Natural killer cell (primary cell): ENCODE measurements at regions not wholly inside any gene's neighbourhood (a gene's known extent, or its start where the extent isn't known, plus 50 kb on each side); places are given as distances from the start of the nearest gene placed in this dataset.

Experiments
- ATAC-seq, 3 donors: fragments of 150-1000 bp in 2 of 3; fragments of 200-7000 bp in 1 of 3; cut with Tn5 transposase; 1 replicate in 1 of 3; 2 replicates in 2 of 3; pipeline ENCODE4 v1.10.0; 2021; ENCODE audit warnings: mild to moderate bottlenecking in 2 of 3, moderate library complexity in 2 of 3
- DNase-seq, 2 donors: peaks; one replicate each; pipeline versions ENCODE4 v3.0.0 to v3.0.0-alpha.2; 2013 to 2021; ENCODE audit warnings: mixed read lengths in 1 of 2
- H3K27ac ChIP-seq: one replicate; pipeline ENCODE4 v1.5.1; 2013; ENCODE audit warnings: mild to moderate bottlenecking, low read length
- H3K27me3 ChIP-seq: one replicate; pipeline ENCODE4 v1.6.1; 2013; ENCODE audit warnings: low read length; ENCODE audit not compliant: control insufficient read depth, insufficient read depth
- H3K36me3 ChIP-seq: one replicate; pipeline ENCODE4 v1.6.1; 2013; ENCODE audit warnings: low read length; ENCODE audit not compliant: control insufficient read depth, insufficient read depth
- H3K4me1 ChIP-seq: one replicate; pipeline ENCODE4 v1.6.1; 2013; ENCODE audit warnings: low read length; ENCODE audit not compliant: control insufficient read depth, insufficient read depth
- H3K4me3 ChIP-seq: one replicate; pipeline ENCODE4 v1.5.1; 2013; ENCODE audit warnings: low read length
- H3K9me3 ChIP-seq: one replicate; pipeline ENCODE4 v1.6.1; 2013; ENCODE audit warnings: low read length; ENCODE audit not compliant: control insufficient read depth, insufficient read depth
- H3K27ac Mint-ChIP-seq, 2 donors: one replicate each; pipeline ENCODE4 v1.8.0; 2022; ENCODE audit warnings: mild to moderate bottlenecking in 2 of 2, mixed read lengths in 2 of 2, moderate library complexity in 1 of 2
- H3K27me3 Mint-ChIP-seq, 2 donors: one replicate each; pipeline ENCODE4 v1.8.0; 2022; ENCODE audit warnings: low read depth in 2 of 2, mixed read lengths in 2 of 2
- H3K36me3 Mint-ChIP-seq: one replicate; pipeline ENCODE4 v1.8.0; 2022; ENCODE audit warnings: mixed read lengths
- H3K4me1 Mint-ChIP-seq, 2 donors: one replicate each; pipeline ENCODE4 v1.8.0; 2022; ENCODE audit warnings: mixed read lengths in 2 of 2
- H3K4me3 Mint-ChIP-seq: one replicate; pipeline ENCODE4 v1.8.0; 2022; ENCODE audit warnings: mild to moderate bottlenecking, moderate library complexity, mixed read lengths
- H3K9me3 Mint-ChIP-seq, 2 donors: one replicate each; pipeline ENCODE4 v1.8.0; 2022; ENCODE audit warnings: mixed read lengths in 2 of 2
- CTCF ChIP-seq: fragments of 200-600 bp; IDR thresholded peaks from one replicate; pipeline ENCODE4 v1.8.0; 2022; ENCODE audit warnings: antibody characterized with exemption
- WGBS: methylation state at CpG from one replicate; pipeline ENCODE4 v1.1.7; 2013; ENCODE audit warnings: missing lambda C conversion rate; ENCODE audit not compliant: insufficient coverage; 5-methylcytosine and 5-hydroxymethylcytosine counted together
- intact Hi-C: fragments of 100-400 bp; cut with micrococcal nuclease; formaldehyde crosslinking; loops from one replicate; pipeline ENCODE4 v1.14.2; 2022

- DNase-seq (no peak), ATAC-seq (no peak)
- H3K4me3 Mint-ChIP-seq = no peak overlapping the region
- Histone ChIP-seq H3K27ac (no peak overlapping the region), H3K36me3 (no peaks in the 10 kb centered on the region), H3K9me3 (no peaks in the 10 kb centered on the region), H3K27me3 (no peaks in the 10 kb centered on the region), H3K4me3 (no peak overlapping the region), H3K4me1 (no peaks in the 10 kb centered on the region)
- WGBS = 67% methylated on average over 3 of the region's 4 CpGs
- H3K27ac Mint-ChIP-seq = no peak overlapping the region
- intact Hi-C loops = no loop called here
- no peak for TF ChIP-seq CTCF
- H3K4me1 Mint-ChIP-seq = no peaks in the 10 kb centered on the region
- H3K9me3 Mint-ChIP-seq = peaks cover 2% of the 10 kb centered on the region in 2 donors
- peaks cover 0 to 3% of the 10 kb centered on the region in 2 donors for H3K27me3 Mint-ChIP-seq
- H3K36me3 Mint-ChIP-seq = no peaks in the 10 kb centered on the region
Observed at GRCh38 chr2:219887870-219888269, 260.4 kb downstream of the SLC4A3 start.

GRCh38 chr2:219893541-219893940, 266.1 kb downstream of the SLC4A3 start:
- H3K27me3 ChIP-seq = no peaks in the 10 kb centered on the region
- DNase-seq = no peak
- no peak overlapping the region for H3K4me3 ChIP-seq
- H3K27me3 Mint-ChIP-seq = peaks cover 0 to 3% of the 10 kb centered on the region in 2 donors
- H3K4me3 Mint-ChIP-seq = no peak overlapping the region
- no peak overlapping the region for H3K27ac ChIP-seq
- intact Hi-C loops = no loop called here
- no peak for TF ChIP-seq CTCF
- H3K4me1 ChIP-seq = no peaks in the 10 kb centered on the region
- no peak for ATAC-seq
- no peak overlapping the region for H3K27ac Mint-ChIP-seq
- H3K4me1 Mint-ChIP-seq = no peaks in the 10 kb centered on the region
- H3K36me3 Mint-ChIP-seq = no peaks in the 10 kb centered on the region
- no peaks in the 10 kb centered on the region for H3K36me3 ChIP-seq
- H3K9me3 ChIP-seq = no peaks in the 10 kb centered on the region
- H3K9me3 Mint-ChIP-seq = peaks cover 6 to 7% of the 10 kb centered on the region in 2 donors
- 63% methylated on average over 2 of the region's 2 CpGs for WGBS

- Mint-ChIP-seq H3K4me3 (no peak overlapping the region), H3K27me3 (peaks cover 0 to 6% of the 10 kb centered on the region in 2 donors), H3K36me3 (no peaks in the 10 kb centered on the region), H3K27ac (no peak overlapping the region), H3K4me1 (no peaks in the 10 kb centered on the region), H3K9me3 (peaks cover 4 to 5% of the 10 kb centered on the region in 2 donors)
- ATAC-seq = no peak
- WGBS = 55% methylated on average over 3 of the region's 3 CpGs
- Histone ChIP-seq H3K4me1 (no peaks in the 10 kb centered on the region), H3K9me3 (no peaks in the 10 kb centered on the region), H3K27me3 (no peaks in the 10 kb centered on the region), H3K4me3 (no peak overlapping the region), H3K36me3 (no peaks in the 10 kb centered on the region), H3K27ac (no peak overlapping the region)
- TF ChIP-seq CTCF = no peak
- DNase-seq = no peak
- intact Hi-C loops = no loop called here
Observed at GRCh38 chr2:219897456-219897855, 270.0 kb downstream of the SLC4A3 start.

GRCh38 chr2:219901155-219901554, 273.7 kb downstream of the SLC4A3 start:
- Histone ChIP-seq H3K9me3 (no peaks in the 10 kb centered on the region), H3K27me3 (no peaks in the 10 kb centered on the region), H3K4me3 (no peak overlapping the region), H3K36me3 (no peaks in the 10 kb centered on the region), H3K4me1 (no peaks in the 10 kb centered on the region), H3K27ac (no peak overlapping the region)
- ATAC-seq (no peak), DNase-seq (no peak)
- Mint-ChIP-seq H3K4me1 (no peaks in the 10 kb centered on the region), H3K4me3 (no peak overlapping the region), H3K36me3 (no peaks in the 10 kb centered on the region), H3K27me3 (peaks cover 0 to 3% of the 10 kb centered on the region in 2 donors), H3K9me3 (peaks cover 0 to 2% of the 10 kb centered on the region in 2 donors), H3K27ac (no peak overlapping the region)
- no peak for TF ChIP-seq CTCF
- intact Hi-C loops = no loop called here
- WGBS = 45% methylated on average over 7 of the region's 7 CpGs
